Esophagus squamous epithelium (tissue), 4 donors: ENCODE measurements at regions not wholly inside any gene's neighbourhood (a gene's known extent, or its start where the extent isn't known, plus 50 kb on each side); places are given as distances from the start of the nearest gene placed in this dataset.

Experiments used
- POLR2A ChIP-seq, 4 donors: fragments of 450-650 bp; IDR thresholded peaks; one replicate each; pipeline ENCODE4 v1.6.1; 2017; ENCODE audit warnings: antibody characterized with exemption in 4 of 4, mild to moderate bottlenecking in 4 of 4, moderate library complexity in 3 of 4
- TF ChIP-seq, protein P1 (sequence below), 6 experiments: fragments of 450-650 bp in 4 of 6; fragments of 200-600 bp in 2 of 6; sonication (generic) in 2 of 6; IDR thresholded peaks; one replicate each; pipeline ENCODE4 v1.5.1; 2016 to 2019; ENCODE audit warnings: antibody characterized with exemption in 6 of 6, mild to moderate bottlenecking in 4 of 6, moderate library complexity in 4 of 6

DNA sequence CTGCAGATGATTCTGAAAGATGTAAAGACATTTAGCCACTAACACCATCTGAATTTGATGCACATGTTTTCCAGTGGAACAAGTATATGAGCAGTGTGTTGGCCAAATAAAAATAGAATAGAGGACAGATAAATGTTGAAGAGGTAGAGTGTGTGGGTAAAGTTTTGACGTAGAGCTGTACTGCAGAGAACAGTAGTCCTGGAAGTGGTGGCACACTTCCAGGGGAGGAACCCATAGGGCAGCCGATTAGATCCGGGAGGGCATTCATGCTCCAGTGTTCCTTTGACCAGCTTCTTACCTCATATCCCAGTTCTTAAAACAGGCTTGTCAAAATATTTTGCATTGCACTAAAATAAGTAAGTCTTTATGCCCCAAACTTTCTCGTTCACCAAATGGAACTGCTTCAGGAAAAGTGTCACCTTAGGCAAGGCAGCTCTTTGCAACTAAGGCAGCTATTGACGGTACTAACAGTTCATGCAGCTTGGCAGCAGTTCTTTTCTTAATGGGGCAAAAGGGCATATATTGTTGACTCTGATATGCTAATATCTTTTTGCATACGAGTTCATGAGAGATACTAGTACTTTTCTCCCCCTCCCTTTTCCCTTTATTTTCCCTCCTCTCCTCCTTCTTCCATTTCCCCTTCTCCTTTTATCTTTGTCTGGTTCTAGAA is 429.3 kb upstream of the AZI2 start:
- TF ChIP-seq, protein P1, sequence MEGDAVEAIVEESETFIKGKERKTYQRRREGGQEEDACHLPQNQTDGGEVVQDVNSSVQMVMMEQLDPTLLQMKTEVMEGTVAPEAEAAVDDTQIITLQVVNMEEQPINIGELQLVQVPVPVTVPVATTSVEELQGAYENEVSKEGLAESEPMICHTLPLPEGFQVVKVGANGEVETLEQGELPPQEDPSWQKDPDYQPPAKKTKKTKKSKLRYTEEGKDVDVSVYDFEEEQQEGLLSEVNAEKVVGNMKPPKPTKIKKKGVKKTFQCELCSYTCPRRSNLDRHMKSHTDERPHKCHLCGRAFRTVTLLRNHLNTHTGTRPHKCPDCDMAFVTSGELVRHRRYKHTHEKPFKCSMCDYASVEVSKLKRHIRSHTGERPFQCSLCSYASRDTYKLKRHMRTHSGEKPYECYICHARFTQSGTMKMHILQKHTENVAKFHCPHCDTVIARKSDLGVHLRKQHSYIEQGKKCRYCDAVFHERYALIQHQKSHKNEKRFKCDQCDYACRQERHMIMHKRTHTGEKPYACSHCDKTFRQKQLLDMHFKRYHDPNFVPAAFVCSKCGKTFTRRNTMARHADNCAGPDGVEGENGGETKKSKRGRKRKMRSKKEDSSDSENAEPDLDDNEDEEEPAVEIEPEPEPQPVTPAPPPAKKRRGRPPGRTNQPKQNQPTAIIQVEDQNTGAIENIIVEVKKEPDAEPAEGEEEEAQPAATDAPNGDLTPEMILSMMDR (IDR thresholded peaks at IDR 0.05): no peak
- TF ChIP-seq POLR2A (IDR thresholded peaks at IDR 0.05): no peak
